ENCODE measurements at regions not wholly inside any gene's neighbourhood (a gene's known extent, or its start where the extent isn't known, plus 50 kb on each side); places are given as distances from the start of the nearest gene placed in this dataset.

- H3K27me3 ChIP-seq (ENCODE audit: low read depth) = no peaks in the 10 kb centered on the region
- H3K36me3 ChIP-seq = no peaks in the 10 kb centered on the region
- H3K4me1 ChIP-seq = no peaks in the 10 kb centered on the region
- no peak overlapping the region for H3K4me3 ChIP-seq
- TF ChIP-seq, protein P1, sequence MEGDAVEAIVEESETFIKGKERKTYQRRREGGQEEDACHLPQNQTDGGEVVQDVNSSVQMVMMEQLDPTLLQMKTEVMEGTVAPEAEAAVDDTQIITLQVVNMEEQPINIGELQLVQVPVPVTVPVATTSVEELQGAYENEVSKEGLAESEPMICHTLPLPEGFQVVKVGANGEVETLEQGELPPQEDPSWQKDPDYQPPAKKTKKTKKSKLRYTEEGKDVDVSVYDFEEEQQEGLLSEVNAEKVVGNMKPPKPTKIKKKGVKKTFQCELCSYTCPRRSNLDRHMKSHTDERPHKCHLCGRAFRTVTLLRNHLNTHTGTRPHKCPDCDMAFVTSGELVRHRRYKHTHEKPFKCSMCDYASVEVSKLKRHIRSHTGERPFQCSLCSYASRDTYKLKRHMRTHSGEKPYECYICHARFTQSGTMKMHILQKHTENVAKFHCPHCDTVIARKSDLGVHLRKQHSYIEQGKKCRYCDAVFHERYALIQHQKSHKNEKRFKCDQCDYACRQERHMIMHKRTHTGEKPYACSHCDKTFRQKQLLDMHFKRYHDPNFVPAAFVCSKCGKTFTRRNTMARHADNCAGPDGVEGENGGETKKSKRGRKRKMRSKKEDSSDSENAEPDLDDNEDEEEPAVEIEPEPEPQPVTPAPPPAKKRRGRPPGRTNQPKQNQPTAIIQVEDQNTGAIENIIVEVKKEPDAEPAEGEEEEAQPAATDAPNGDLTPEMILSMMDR (IDR thresholded peaks at IDR 0.05; ENCODE audit: borderline replicate concordance) = no peak
- H3K9me3 ChIP-seq (replicated peaks) = no peaks in the 10 kb centered on the region
- H3K27ac ChIP-seq (replicated peaks) = no peak overlapping the region
- intact Hi-C loops (cut with micrococcal nuclease) = no loop called here
- no peak for DNase-seq
Measured at GRCh38 chr3:117706756-117707155, 997.2 kb downstream of the TUSC7 start.

- TF ChIP-seq, protein P1 (IDR thresholded peaks at IDR 0.05; ENCODE audit: borderline replicate concordance) = no peak
- Histone ChIP-seq H3K27ac (replicated peaks) (no peak overlapping the region), H3K4me3 (no peak overlapping the region), H3K36me3 (no peaks in the 10 kb centered on the region), H3K9me3 (replicated peaks) (no peaks in the 10 kb centered on the region), H3K4me1 (no peaks in the 10 kb centered on the region), H3K27me3 (ENCODE audit: low read depth) (no peaks in the 10 kb centered on the region)
- intact Hi-C loops (cut with micrococcal nuclease) = no loop called here
- DNase-seq = no peak
Measured at GRCh38 chr3:117708601-117709000, 999.0 kb downstream of the TUSC7 start.

GRCh38 chr3:117709108-117709507 lies 999.5 kb downstream of the TUSC7 start:
- no peaks in the 10 kb centered on the region for H3K27me3 ChIP-seq (ENCODE audit: low read depth)
- DNase-seq = no peak
- no peaks in the 10 kb centered on the region for H3K36me3 ChIP-seq
- no peaks in the 10 kb centered on the region for H3K9me3 ChIP-seq (replicated peaks)
- intact Hi-C loops (cut with micrococcal nuclease) = no loop called here
- no peak overlapping the region for H3K4me3 ChIP-seq
- no peak overlapping the region for H3K27ac ChIP-seq (replicated peaks)
- TF ChIP-seq, protein P1 (IDR thresholded peaks at IDR 0.05; ENCODE audit: borderline replicate concordance) = no peak
- H3K4me1 ChIP-seq = no peaks in the 10 kb centered on the region

DNA sequence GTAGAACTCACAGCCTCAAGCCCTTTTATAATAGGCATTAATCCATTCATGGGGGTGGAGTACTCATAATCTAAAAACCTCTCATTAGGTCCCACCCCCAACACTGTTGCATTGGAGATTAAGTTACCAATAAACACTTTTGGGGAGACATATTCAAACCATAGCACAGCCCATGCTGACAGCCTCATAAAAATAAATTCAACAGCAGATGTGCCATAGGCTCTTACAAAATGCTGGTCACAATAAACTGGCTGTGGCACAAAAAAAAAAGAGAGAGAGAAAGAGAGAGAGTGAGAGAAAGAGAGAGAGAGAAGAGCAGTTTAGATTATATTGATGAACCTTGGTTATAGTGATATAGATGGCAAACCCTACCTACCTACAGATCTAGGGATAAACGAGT lies 1000.9 kb downstream of the TUSC7 start:
- no peaks in the 10 kb centered on the region for H3K27me3 ChIP-seq (ENCODE audit: low read depth)
- no peak overlapping the region for H3K4me3 ChIP-seq
- TF ChIP-seq, protein P1 (IDR thresholded peaks at IDR 0.05; ENCODE audit: borderline replicate concordance) = no peak
- no peaks in the 10 kb centered on the region for H3K4me1 ChIP-seq
- DNase-seq = no peak
- H3K27ac ChIP-seq (replicated peaks) = no peak overlapping the region
- intact Hi-C loops (cut with micrococcal nuclease) = no loop called here
- H3K9me3 ChIP-seq (replicated peaks) = no peaks in the 10 kb centered on the region
- H3K36me3 ChIP-seq = no peaks in the 10 kb centered on the region

DNA sequence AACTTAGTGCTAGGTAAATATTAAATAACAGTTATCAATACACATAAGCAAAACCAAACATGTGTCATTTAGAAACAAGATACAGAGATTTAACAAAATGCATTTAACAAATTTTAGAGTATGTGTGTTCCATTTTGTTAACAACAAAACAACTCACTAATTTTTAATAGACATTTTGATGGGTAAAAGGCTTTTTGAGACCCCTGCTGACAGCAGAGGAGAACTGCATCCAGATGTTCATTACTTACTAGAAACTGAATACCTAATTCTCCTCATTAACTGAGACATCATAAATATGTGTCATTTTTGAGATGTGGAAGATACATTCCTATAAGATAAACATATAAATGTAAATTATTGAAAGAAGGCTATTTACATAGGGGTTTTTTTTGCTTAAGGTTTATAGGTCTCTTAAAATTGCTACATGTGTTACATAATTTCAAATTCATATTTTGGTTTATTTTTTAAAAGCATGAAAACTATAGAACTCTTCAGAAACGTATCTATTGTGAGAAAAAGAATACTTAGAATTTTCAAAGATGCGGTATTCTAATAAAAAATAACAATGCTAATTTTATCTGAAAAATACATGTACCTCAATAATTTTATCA lies 1009.8 kb downstream of the TUSC7 start:
- no peaks in the 10 kb centered on the region for H3K36me3 ChIP-seq
- H3K4me3 ChIP-seq = no peak overlapping the region
- no peak for DNase-seq
- H3K9me3 ChIP-seq (replicated peaks) = no peaks in the 10 kb centered on the region
- H3K27me3 ChIP-seq (ENCODE audit: low read depth) = no peaks in the 10 kb centered on the region
- TF ChIP-seq, protein P1 (IDR thresholded peaks at IDR 0.05; ENCODE audit: borderline replicate concordance) = peak; percentile 69
- intact Hi-C loops (cut with micrococcal nuclease) = no loop called here
- no peaks in the 10 kb centered on the region for H3K4me1 ChIP-seq
- H3K27ac ChIP-seq (replicated peaks) = no peak overlapping the region
